Liver (tissue), 8 donors: ENCODE measurements at regions not wholly inside any gene's neighbourhood (a gene's known extent, or its start where the extent isn't known, plus 50 kb on each side); places are given as distances from the start of the nearest gene placed in this dataset.

Experiments
- DNase-seq: peaks from one replicate; pipeline ENCODE4 v3.0.0-alpha.2; 2017; ENCODE audit warnings: low spot score
- H3K27ac ChIP-seq, 2 donors: one replicate each; pipeline ENCODE4 v1.7.0; 2013; ENCODE audit warnings: inconsistent platforms in 2 of 2, low read length in 2 of 2, control low read depth in 1 of 2, low read depth in 1 of 2, mild to moderate bottlenecking in 1 of 2
- H3K27me3 ChIP-seq, 4 donors: one replicate each; pipeline versions ENCODE4 v1.6.1 to v1.7.0; 2013; ENCODE audit warnings: low read length in 3 of 4, inconsistent platforms in 1 of 4, mild to moderate bottlenecking in 1 of 4, moderate library complexity in 1 of 4; ENCODE audit not compliant: control insufficient read depth in 4 of 4, insufficient read depth in 4 of 4
- H3K36me3 ChIP-seq, 4 donors: one replicate each; pipeline versions ENCODE4 v1.6.1 to v1.7.0; 2013; ENCODE audit warnings: low read length in 3 of 4, mild to moderate bottlenecking in 3 of 4, low read depth in 1 of 4, moderate library complexity in 1 of 4; ENCODE audit not compliant: control insufficient read depth in 4 of 4, insufficient read depth in 3 of 4
- H3K4me1 ChIP-seq, 4 donors: one replicate each; pipeline versions ENCODE4 v1.6.1 to v1.7.0; 2013; ENCODE audit warnings: low read length in 3 of 4, mild to moderate bottlenecking in 3 of 4, moderate library complexity in 1 of 4; ENCODE audit not compliant: control insufficient read depth in 4 of 4, insufficient read depth in 4 of 4
- H3K4me3 ChIP-seq, 3 donors: one replicate each; pipeline versions ENCODE4 v1.6.1 to v1.7.0; 2013; ENCODE audit warnings: low read length in 3 of 3, control low read depth in 1 of 3, low read depth in 1 of 3, mild to moderate bottlenecking in 1 of 3
- H3K9ac ChIP-seq, 2 donors: one replicate each; pipeline ENCODE4 v1.7.0; 2013; ENCODE audit warnings: low read length in 2 of 2, mild to moderate bottlenecking in 2 of 2, moderate library complexity in 2 of 2, control low read depth in 1 of 2, low read depth in 1 of 2
- H3K9me3 ChIP-seq, 4 donors: one replicate each; pipeline versions ENCODE4 v1.6.1 to v1.7.0; 2013; ENCODE audit warnings: low read length in 3 of 4; ENCODE audit not compliant: control insufficient read depth in 4 of 4
- EGR1 ChIP-seq, 2 donors: IDR thresholded peaks; 2 replicates each; pipeline ENCODE4 v1.6.1; 2016 to 2018; ENCODE audit warnings: antibody characterized with exemption in 2 of 2, low read depth in 2 of 2
- FOXA1 ChIP-seq: IDR thresholded peaks from 2 replicates; pipeline ENCODE4 v1.6.1; 2016; ENCODE audit warnings: antibody characterized with exemption
- FOXA2 ChIP-seq: IDR thresholded peaks from 2 replicates; pipeline ENCODE4 v1.6.1; 2016; ENCODE audit warnings: antibody characterized with exemption
- GABPA ChIP-seq, 2 donors: IDR thresholded peaks in 1 of 2; conservative IDR thresholded peaks in 1 of 2; 2 replicates each; pipeline ENCODE4 v1.6.1; 2016; ENCODE audit warnings: antibody characterized with exemption in 2 of 2, mild to moderate bottlenecking in 1 of 2, moderate library complexity in 1 of 2
- HNF4A ChIP-seq, 2 donors: conservative IDR thresholded peaks; 2 replicates each; pipeline ENCODE4 v1.6.1; 2016; ENCODE audit warnings: antibody characterized with exemption in 2 of 2, mild to moderate bottlenecking in 2 of 2
- HNF4G ChIP-seq: IDR thresholded peaks from 2 replicates; pipeline ENCODE4 v1.6.1; 2016; ENCODE audit warnings: antibody characterized with exemption
- JUND ChIP-seq, 2 donors: IDR thresholded peaks; 2 replicates each; pipeline ENCODE4 v1.6.1; 2016; ENCODE audit warnings: antibody characterized with exemption in 2 of 2
- NR2F2 ChIP-seq: IDR thresholded peaks from 2 replicates; pipeline ENCODE4 v1.6.1; 2016; ENCODE audit warnings: antibody characterized with exemption
- RAD21 ChIP-seq, 2 donors: IDR thresholded peaks; 2 replicates each; pipeline ENCODE4 v1.6.1; 2016; ENCODE audit warnings: antibody characterized with exemption in 2 of 2, mild to moderate bottlenecking in 2 of 2
- RXRA ChIP-seq, 2 donors: IDR thresholded peaks; 2 replicates each; pipeline ENCODE4 v1.6.1; 2017 to 2018; ENCODE audit warnings: antibody characterized with exemption in 2 of 2, mild to moderate bottlenecking in 1 of 2
- SP1 ChIP-seq: IDR thresholded peaks from 2 replicates; pipeline ENCODE4 v1.6.1; 2018; ENCODE audit warnings: antibody characterized with exemption, mild to moderate bottlenecking
- TAF1 ChIP-seq: conservative IDR thresholded peaks from 2 replicates; pipeline ENCODE4 v1.6.1; 2016; ENCODE audit warnings: antibody characterized with exemption, mild to moderate bottlenecking
- YY1 ChIP-seq: IDR thresholded peaks from 2 replicates; pipeline ENCODE4 v1.6.1; 2016; ENCODE audit warnings: antibody characterized with exemption, mild to moderate bottlenecking
- WGBS: extraction: QIAGEN DNeasy Blood & Tissue Kit; methylation state at CpG from one replicate; pipeline ENCODE4 v1.1.7; 2013; 5-methylcytosine and 5-hydroxymethylcytosine counted together
- TF ChIP-seq, protein P1 (sequence below): IDR thresholded peaks from 2 replicates; pipeline ENCODE4 v1.6.1; 2016; ENCODE audit warnings: antibody characterized with exemption
- TF ChIP-seq, protein P2 (sequence below): IDR thresholded peaks from 2 replicates; pipeline ENCODE4 v1.6.1; 2016; ENCODE audit warnings: antibody characterized with exemption
- TF ChIP-seq, protein P3 (sequence below): IDR thresholded peaks from 2 replicates; pipeline ENCODE4 v1.6.1; 2016; ENCODE audit warnings: antibody characterized with exemption
- TF ChIP-seq, protein P4 (sequence below): fragments of 150-350 bp; IDR thresholded peaks from 2 replicates; pipeline ENCODE4 v1.5.1; 2017; ENCODE audit warnings: improper control_type of control experiment, low read depth, low read length; ENCODE audit not compliant: missing input control
- TF ChIP-seq, protein P5 (sequence below): IDR thresholded peaks from 2 replicates; pipeline ENCODE4 v1.6.1; 2016; ENCODE audit warnings: antibody characterized with exemption, mild to moderate bottlenecking
- donor health status: healthy.
- donor health status: healthy.
- donor health status: healthy.
- donor health status: healthy.
- donor health status: healthy.

DNA sequence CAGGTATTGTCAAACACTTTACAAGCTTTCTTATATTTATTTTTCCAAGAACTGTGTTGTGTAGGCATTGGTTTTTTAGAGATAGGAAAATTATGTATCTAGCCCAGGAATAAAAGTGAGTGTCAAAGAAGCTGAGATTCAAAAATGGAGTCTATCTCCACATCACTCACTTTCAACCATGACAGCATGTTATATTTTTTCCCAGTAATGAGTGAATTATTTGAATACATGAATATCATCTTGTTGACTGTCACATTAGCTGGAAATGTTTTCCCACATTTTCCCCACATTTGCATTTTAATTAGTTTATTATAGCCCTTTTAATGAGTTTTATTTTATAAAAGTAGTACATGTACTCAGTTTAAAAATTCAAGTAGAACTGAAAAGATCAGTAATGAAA, 693.7 kb downstream of the PCDH18 start:
- TF ChIP-seq RXRA (IDR thresholded peaks at IDR 0.05): no peak
- no peak for TF ChIP-seq FOXA2
- Histone ChIP-seq H3K9ac (no peak overlapping the region), H3K36me3 (no peaks in the 10 kb centered on the region), H3K9me3 (no peaks in the 10 kb centered on the region), H3K27ac (no peak overlapping the region), H3K4me3 (no peak overlapping the region), H3K27me3 (no peaks in the 10 kb centered on the region), H3K4me1 (no peaks in the 10 kb centered on the region)
- no peak for DNase-seq

DNA sequence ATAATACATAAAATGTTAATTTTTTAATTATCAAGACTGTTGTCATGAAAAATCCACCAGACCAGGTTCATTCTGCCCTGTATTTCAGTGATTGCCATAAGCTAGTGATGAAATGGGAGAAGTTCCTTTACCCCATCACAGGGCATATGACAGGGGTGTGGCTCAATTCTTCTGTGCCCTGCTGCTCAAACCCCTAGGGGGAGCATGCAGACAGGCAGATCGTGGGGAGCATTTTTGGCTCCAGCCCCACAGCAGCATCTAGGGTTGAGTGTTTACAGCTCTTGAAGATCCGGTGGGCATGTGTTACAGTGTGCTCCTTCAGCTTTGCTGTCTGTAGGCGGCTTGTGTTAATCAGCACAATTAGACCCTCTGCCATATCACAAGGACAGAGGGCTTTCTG, 700.7 kb downstream of the PCDH18 start:
- WGBS: 69% methylated on average over 3 of the region's 3 CpGs
- no peaks in the 10 kb centered on the region for H3K27me3 ChIP-seq
- no peaks in the 10 kb centered on the region for H3K36me3 ChIP-seq
- DNase-seq: no peak
- H3K4me1 ChIP-seq: no peaks in the 10 kb centered on the region
- H3K27ac ChIP-seq: no peak overlapping the region
- no peak overlapping the region for H3K9ac ChIP-seq
- no peak overlapping the region for H3K4me3 ChIP-seq
- no peaks in the 10 kb centered on the region for H3K9me3 ChIP-seq
- no peak for TF ChIP-seq RAD21 (IDR thresholded peaks at IDR 0.05)

DNA sequence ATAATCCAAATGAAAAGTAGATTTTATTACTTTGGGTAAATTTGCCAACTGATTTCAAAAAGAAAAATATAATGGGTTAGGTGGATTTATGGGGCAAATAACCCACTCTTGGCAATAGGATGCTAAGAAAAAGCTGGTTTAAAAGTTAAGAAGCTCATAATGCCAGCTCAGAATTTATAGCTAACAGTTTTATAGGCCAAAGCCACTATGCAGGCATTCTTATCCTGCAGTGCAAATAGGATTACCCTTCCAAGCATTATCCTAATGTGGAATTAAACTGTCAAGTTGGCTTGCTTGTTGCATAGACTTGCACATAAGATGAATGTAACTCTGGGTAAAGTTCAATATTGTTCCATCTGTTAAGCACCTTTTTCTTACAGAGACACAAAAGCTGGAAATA, 703.0 kb downstream of the PCDH18 start:
- H3K27me3 ChIP-seq: no peaks in the 10 kb centered on the region
- no peaks in the 10 kb centered on the region for H3K9me3 ChIP-seq
- H3K36me3 ChIP-seq: no peaks in the 10 kb centered on the region
- no peak overlapping the region for H3K4me3 ChIP-seq
- no peak overlapping the region for H3K27ac ChIP-seq
- H3K9ac ChIP-seq: no peak overlapping the region
- DNase-seq: no peak
- no peaks in the 10 kb centered on the region for H3K4me1 ChIP-seq
- TF ChIP-seq RXRA (IDR thresholded peaks at IDR 0.05) (no peak), RAD21 (IDR thresholded peaks at IDR 0.05) (no peak), JUND (IDR thresholded peaks at IDR 0.05) (no peak), EGR1 (IDR thresholded peaks at IDR 0.05; ENCODE audit: low read depth in 2 of 2) (no peak), TAF1 (no peak), FOXA1 (no peak), FOXA2 (no peak), GABPA (IDR thresholded peaks at IDR 0.05 in 1 of 2, conservative IDR thresholded peaks at IDR 0.05 in 1 of 2) (no peak), SP1 (no peak), HNF4G (no peak), HNF4A (conservative IDR thresholded peaks at IDR 0.05) (no peak), NR2F2 (no peak), YY1 (no peak)
- TF ChIP-seq, protein P1, sequence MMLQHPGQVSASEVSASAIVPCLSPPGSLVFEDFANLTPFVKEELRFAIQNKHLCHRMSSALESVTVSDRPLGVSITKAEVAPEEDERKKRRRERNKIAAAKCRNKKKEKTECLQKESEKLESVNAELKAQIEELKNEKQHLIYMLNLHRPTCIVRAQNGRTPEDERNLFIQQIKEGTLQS: no peak
- TF ChIP-seq, protein P2, sequence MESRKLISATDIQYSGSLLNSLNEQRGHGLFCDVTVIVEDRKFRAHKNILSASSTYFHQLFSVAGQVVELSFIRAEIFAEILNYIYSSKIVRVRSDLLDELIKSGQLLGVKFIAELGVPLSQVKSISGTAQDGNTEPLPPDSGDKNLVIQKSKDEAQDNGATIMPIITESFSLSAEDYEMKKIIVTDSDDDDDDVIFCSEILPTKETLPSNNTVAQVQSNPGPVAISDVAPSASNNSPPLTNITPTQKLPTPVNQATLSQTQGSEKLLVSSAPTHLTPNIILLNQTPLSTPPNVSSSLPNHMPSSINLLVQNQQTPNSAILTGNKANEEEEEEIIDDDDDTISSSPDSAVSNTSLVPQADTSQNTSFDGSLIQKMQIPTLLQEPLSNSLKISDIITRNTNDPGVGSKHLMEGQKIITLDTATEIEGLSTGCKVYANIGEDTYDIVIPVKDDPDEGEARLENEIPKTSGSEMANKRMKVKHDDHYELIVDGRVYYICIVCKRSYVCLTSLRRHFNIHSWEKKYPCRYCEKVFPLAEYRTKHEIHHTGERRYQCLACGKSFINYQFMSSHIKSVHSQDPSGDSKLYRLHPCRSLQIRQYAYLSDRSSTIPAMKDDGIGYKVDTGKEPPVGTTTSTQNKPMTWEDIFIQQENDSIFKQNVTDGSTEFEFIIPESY: no peak
- TF ChIP-seq, protein P3, sequence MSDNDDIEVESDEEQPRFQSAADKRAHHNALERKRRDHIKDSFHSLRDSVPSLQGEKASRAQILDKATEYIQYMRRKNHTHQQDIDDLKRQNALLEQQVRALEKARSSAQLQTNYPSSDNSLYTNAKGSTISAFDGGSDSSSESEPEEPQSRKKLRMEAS: no peak
- TF ChIP-seq, protein P4, sequence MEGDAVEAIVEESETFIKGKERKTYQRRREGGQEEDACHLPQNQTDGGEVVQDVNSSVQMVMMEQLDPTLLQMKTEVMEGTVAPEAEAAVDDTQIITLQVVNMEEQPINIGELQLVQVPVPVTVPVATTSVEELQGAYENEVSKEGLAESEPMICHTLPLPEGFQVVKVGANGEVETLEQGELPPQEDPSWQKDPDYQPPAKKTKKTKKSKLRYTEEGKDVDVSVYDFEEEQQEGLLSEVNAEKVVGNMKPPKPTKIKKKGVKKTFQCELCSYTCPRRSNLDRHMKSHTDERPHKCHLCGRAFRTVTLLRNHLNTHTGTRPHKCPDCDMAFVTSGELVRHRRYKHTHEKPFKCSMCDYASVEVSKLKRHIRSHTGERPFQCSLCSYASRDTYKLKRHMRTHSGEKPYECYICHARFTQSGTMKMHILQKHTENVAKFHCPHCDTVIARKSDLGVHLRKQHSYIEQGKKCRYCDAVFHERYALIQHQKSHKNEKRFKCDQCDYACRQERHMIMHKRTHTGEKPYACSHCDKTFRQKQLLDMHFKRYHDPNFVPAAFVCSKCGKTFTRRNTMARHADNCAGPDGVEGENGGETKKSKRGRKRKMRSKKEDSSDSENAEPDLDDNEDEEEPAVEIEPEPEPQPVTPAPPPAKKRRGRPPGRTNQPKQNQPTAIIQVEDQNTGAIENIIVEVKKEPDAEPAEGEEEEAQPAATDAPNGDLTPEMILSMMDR: no peak
- TF ChIP-seq, protein P5, sequence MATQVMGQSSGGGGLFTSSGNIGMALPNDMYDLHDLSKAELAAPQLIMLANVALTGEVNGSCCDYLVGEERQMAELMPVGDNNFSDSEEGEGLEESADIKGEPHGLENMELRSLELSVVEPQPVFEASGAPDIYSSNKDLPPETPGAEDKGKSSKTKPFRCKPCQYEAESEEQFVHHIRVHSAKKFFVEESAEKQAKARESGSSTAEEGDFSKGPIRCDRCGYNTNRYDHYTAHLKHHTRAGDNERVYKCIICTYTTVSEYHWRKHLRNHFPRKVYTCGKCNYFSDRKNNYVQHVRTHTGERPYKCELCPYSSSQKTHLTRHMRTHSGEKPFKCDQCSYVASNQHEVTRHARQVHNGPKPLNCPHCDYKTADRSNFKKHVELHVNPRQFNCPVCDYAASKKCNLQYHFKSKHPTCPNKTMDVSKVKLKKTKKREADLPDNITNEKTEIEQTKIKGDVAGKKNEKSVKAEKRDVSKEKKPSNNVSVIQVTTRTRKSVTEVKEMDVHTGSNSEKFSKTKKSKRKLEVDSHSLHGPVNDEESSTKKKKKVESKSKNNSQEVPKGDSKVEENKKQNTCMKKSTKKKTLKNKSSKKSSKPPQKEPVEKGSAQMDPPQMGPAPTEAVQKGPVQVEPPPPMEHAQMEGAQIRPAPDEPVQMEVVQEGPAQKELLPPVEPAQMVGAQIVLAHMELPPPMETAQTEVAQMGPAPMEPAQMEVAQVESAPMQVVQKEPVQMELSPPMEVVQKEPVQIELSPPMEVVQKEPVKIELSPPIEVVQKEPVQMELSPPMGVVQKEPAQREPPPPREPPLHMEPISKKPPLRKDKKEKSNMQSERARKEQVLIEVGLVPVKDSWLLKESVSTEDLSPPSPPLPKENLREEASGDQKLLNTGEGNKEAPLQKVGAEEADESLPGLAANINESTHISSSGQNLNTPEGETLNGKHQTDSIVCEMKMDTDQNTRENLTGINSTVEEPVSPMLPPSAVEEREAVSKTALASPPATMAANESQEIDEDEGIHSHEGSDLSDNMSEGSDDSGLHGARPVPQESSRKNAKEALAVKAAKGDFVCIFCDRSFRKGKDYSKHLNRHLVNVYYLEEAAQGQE: no peak
